Upper lobe of left lung (tissue), 6 donors: ENCODE measurements at regions not wholly inside any gene's neighbourhood (a gene's known extent, or its start where the extent isn't known, plus 50 kb on each side); places are given as distances from the start of the nearest gene placed in this dataset.

Experiments used
- ATAC-seq, 2 donors: fragments of 200-7000 bp; cut with Tn5 transposase; one replicate each; pipeline ENCODE4 v1.9.1; 2022; ENCODE audit warnings: mild to moderate bottlenecking in 2 of 2, moderate library complexity in 2 of 2; ENCODE audit not compliant: low FRiP score in 2 of 2
- DNase-seq, 2 donors: peaks; one replicate each; pipeline ENCODE4 v3.0.0-alpha.2; 2019 to 2020
- H3K27ac ChIP-seq, 4 donors: fragments of 200-600 bp; sonication (generic); one replicate each; pipeline ENCODE4 v1.5.1; 2016 to 2019
- H3K27me3 ChIP-seq, 4 donors: fragments of 200-600 bp; sonication (generic); one replicate each; pipeline ENCODE4 v1.5.1; 2017 to 2019
- H3K36me3 ChIP-seq, 4 donors: fragments of 200-600 bp; sonication (generic); one replicate each; pipeline ENCODE4 v1.5.1; 2016 to 2019
- H3K4me1 ChIP-seq, 4 donors: fragments of 200-600 bp; sonication (generic); one replicate each; pipeline ENCODE4 v1.5.1; 2018 to 2019
- H3K4me3 ChIP-seq, 4 donors: fragments of 200-600 bp; sonication (generic); one replicate each; pipeline ENCODE4 v1.5.1; 2017 to 2019; ENCODE audit warnings: mild to moderate bottlenecking in 2 of 4, moderate library complexity in 1 of 4
- H3K9me3 ChIP-seq, 4 donors: fragments of 200-600 bp; sonication (generic); one replicate each; pipeline ENCODE4 v1.5.1; 2018 to 2019
- CTCF ChIP-seq, 6 experiments: fragments of 450-650 bp in 4 of 6; fragments of 200-600 bp in 2 of 6; sonication (generic) in 2 of 6; IDR thresholded peaks; one replicate each; pipeline ENCODE4 v1.5.1; 2016 to 2019; ENCODE audit warnings: antibody characterized with exemption in 6 of 6
- EP300 ChIP-seq, 4 donors: sonication (generic); formaldehyde crosslinking; IDR thresholded peaks; one replicate each; pipeline ENCODE4 v1.5.1; 2017; ENCODE audit warnings: antibody characterized with exemption in 4 of 4, control low read depth in 2 of 4
- POLR2A ChIP-seq, 4 donors: fragments of 450-650 bp; IDR thresholded peaks; one replicate each; pipeline ENCODE4 v1.5.1; 2016 to 2017; ENCODE audit warnings: antibody characterized with exemption in 4 of 4, mild to moderate bottlenecking in 2 of 4
- POLR2AphosphoS5 ChIP-seq, 2 donors: sonication (generic); formaldehyde crosslinking; IDR thresholded peaks; one replicate each; pipeline ENCODE4 v1.5.1; 2017; ENCODE audit warnings: antibody characterized with exemption in 2 of 2
- WGBS, 2 donors: methylation state at CpG; one replicate each; pipeline ENCODE4 v1.1.5; 2017 to 2018; 5-methylcytosine and 5-hydroxymethylcytosine counted together
- donor health status: DM: no; HTN: no; CAD: no; lungs with moderate emphysema.
- donor health status: DM: no; HTN: yes; CAD: no; lungs with severe emphysema.

- WGBS, 2 donors = 56 to 67% methylated on average over 1 of the region's 1 CpG
- peak in 1 of 2 donors; percentile 62 for ATAC-seq
- H3K4me3 ChIP-seq = no peak overlapping the region
- no peaks in the 10 kb centered on the region for H3K36me3 ChIP-seq
- no peaks in the 10 kb centered on the region for H3K9me3 ChIP-seq
- no peak for DNase-seq
- TF ChIP-seq POLR2AphosphoS5 (IDR thresholded peaks at IDR 0.05) (no peak), EP300 (IDR thresholded peaks at IDR 0.05) (no peak), POLR2A (IDR thresholded peaks at IDR 0.05) (no peak), CTCF (IDR thresholded peaks at IDR 0.05) (no peak)
- no peaks in the 10 kb centered on the region for H3K27me3 ChIP-seq
- no peaks in the 10 kb centered on the region for H3K4me1 ChIP-seq
- no peak overlapping the region for H3K27ac ChIP-seq
Measured at GRCh38 chr7:18278316-18278715, 217.2 kb upstream of the HDAC9 start.

GRCh38 chr7:18283045-18283444 is 212.5 kb upstream of the HDAC9 start:
- ATAC-seq = no peak
- no peak for DNase-seq
- Histone ChIP-seq H3K4me1 (no peaks in the 10 kb centered on the region), H3K27ac (no peak overlapping the region), H3K9me3 (no peaks in the 10 kb centered on the region), H3K4me3 (no peak overlapping the region), H3K36me3 (no peaks in the 10 kb centered on the region), H3K27me3 (no peaks in the 10 kb centered on the region)
- 0% methylated on average over 1 of the region's 1 CpG for WGBS, 2 donors
- no peak for TF ChIP-seq POLR2A (IDR thresholded peaks at IDR 0.05)
- TF ChIP-seq POLR2AphosphoS5 (IDR thresholded peaks at IDR 0.05) = no peak
- TF ChIP-seq EP300 (IDR thresholded peaks at IDR 0.05) = no peak

- TF ChIP-seq POLR2AphosphoS5 (IDR thresholded peaks at IDR 0.05) (no peak), EP300 (IDR thresholded peaks at IDR 0.05) (no peak), CTCF (IDR thresholded peaks at IDR 0.05) (no peak), POLR2A (IDR thresholded peaks at IDR 0.05) (no peak)
- H3K4me3 ChIP-seq = no peak overlapping the region
- H3K27ac ChIP-seq = no peak overlapping the region
- ATAC-seq (no peak), DNase-seq (no peak)
- H3K27me3 ChIP-seq = no peaks in the 10 kb centered on the region
- H3K4me1 ChIP-seq = peaks cover 0 to 6% (median 3%) of the 10 kb centered on the region in 4 donors
- WGBS, 2 donors = 100% methylated on average over 2 of the region's 2 CpGs
- no peaks in the 10 kb centered on the region for H3K36me3 ChIP-seq
- H3K9me3 ChIP-seq = no peaks in the 10 kb centered on the region
Measured at GRCh38 chr7:18287482-18287881, 208.1 kb upstream of the HDAC9 start.

GRCh38 chr7:18288322-18289037 is 207.1 kb upstream of the HDAC9 start:
- Histone ChIP-seq H3K36me3 (no peaks in the 10 kb centered on the region), H3K27ac (no peak overlapping the region), H3K4me1 (peaks cover 0 to 6% (median 3%) of the 10 kb centered on the region in 4 donors), H3K27me3 (no peaks in the 10 kb centered on the region), H3K4me3 (no peak overlapping the region), H3K9me3 (no peaks in the 10 kb centered on the region)
- TF ChIP-seq CTCF (IDR thresholded peaks at IDR 0.05) (no peak), POLR2A (IDR thresholded peaks at IDR 0.05) (no peak), POLR2AphosphoS5 (IDR thresholded peaks at IDR 0.05) (no peak), EP300 (IDR thresholded peaks at IDR 0.05) (no peak)
- DNase-seq = no peak
- 83 to 93% methylated on average over 3 of the region's 3 CpGs for WGBS, 2 donors
- no peak for ATAC-seq

GRCh38 chr7:18289788-18290187 is 205.8 kb upstream of the HDAC9 start:
- WGBS, 2 donors = 27% methylated on average over 4 of the region's 4 CpGs
- Histone ChIP-seq H3K4me3 (no peak overlapping the region), H3K27ac (no peak overlapping the region), H3K36me3 (no peaks in the 10 kb centered on the region), H3K4me1 (peaks cover 0 to 6% (median 3%) of the 10 kb centered on the region in 4 donors), H3K27me3 (no peaks in the 10 kb centered on the region), H3K9me3 (no peaks in the 10 kb centered on the region)
- no peak for DNase-seq
- no peak for TF ChIP-seq CTCF (IDR thresholded peaks at IDR 0.05)
- TF ChIP-seq POLR2AphosphoS5 (IDR thresholded peaks at IDR 0.05) = no peak
- TF ChIP-seq POLR2A (IDR thresholded peaks at IDR 0.05) = no peak
- TF ChIP-seq EP300 (IDR thresholded peaks at IDR 0.05) = no peak
- ATAC-seq = no peak
